LNCAP (cell line): ENCODE measurements at regions not wholly inside any gene's neighbourhood (a gene's known extent, or its start where the extent isn't known, plus 50 kb on each side); places are given as distances from the start of the nearest gene placed in this dataset.

Source experiments
- TF ChIP-seq, protein P1 (sequence below): fragments of 450-650 bp; IDR thresholded peaks from 2 replicates; pipeline ENCODE4 v1.5.1; 2017; ENCODE audit warnings: mild to moderate bottlenecking

DNA sequence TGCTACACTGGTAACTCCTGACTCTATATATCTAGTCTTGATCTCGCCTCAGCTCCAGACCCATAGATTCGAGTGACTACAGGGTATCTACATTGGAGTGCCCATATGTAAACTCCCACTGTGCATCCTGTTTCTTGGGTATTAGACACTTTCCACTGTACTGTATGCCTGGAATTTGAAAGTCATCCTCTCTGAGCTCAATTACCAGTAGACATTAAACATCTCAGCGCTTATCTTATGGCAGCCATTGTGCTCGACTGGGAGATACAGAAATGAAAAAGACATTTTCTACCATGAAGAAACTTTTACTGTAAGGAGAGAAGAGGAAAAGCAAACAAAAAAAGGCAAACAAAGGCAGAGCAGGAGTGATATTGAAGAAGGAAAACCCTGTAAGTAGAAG lies 151.9 kb upstream of the JADE1 start:
- TF ChIP-seq, protein P1, sequence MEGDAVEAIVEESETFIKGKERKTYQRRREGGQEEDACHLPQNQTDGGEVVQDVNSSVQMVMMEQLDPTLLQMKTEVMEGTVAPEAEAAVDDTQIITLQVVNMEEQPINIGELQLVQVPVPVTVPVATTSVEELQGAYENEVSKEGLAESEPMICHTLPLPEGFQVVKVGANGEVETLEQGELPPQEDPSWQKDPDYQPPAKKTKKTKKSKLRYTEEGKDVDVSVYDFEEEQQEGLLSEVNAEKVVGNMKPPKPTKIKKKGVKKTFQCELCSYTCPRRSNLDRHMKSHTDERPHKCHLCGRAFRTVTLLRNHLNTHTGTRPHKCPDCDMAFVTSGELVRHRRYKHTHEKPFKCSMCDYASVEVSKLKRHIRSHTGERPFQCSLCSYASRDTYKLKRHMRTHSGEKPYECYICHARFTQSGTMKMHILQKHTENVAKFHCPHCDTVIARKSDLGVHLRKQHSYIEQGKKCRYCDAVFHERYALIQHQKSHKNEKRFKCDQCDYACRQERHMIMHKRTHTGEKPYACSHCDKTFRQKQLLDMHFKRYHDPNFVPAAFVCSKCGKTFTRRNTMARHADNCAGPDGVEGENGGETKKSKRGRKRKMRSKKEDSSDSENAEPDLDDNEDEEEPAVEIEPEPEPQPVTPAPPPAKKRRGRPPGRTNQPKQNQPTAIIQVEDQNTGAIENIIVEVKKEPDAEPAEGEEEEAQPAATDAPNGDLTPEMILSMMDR, result no peak

DNA sequence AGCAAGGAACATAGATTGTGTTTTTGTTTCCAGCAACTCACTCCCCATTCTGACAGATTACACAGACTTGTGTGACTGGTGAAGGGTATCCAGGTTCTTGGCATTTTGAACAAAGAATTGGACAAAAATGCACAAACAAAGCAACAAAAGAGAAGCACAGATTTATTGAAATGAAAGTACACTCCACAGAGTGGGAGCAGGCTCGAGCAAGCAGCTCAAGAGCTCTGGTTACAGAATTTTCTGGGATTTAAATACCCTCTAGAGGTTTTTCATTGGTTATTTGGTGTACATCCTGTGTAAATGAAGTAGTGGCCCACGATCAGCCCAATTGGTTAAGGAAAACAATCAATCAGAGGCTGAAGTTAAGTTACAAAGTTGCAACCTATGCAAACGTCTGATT lies 155.0 kb upstream of the JADE1 start:
- TF ChIP-seq, protein P1, result no peak

DNA sequence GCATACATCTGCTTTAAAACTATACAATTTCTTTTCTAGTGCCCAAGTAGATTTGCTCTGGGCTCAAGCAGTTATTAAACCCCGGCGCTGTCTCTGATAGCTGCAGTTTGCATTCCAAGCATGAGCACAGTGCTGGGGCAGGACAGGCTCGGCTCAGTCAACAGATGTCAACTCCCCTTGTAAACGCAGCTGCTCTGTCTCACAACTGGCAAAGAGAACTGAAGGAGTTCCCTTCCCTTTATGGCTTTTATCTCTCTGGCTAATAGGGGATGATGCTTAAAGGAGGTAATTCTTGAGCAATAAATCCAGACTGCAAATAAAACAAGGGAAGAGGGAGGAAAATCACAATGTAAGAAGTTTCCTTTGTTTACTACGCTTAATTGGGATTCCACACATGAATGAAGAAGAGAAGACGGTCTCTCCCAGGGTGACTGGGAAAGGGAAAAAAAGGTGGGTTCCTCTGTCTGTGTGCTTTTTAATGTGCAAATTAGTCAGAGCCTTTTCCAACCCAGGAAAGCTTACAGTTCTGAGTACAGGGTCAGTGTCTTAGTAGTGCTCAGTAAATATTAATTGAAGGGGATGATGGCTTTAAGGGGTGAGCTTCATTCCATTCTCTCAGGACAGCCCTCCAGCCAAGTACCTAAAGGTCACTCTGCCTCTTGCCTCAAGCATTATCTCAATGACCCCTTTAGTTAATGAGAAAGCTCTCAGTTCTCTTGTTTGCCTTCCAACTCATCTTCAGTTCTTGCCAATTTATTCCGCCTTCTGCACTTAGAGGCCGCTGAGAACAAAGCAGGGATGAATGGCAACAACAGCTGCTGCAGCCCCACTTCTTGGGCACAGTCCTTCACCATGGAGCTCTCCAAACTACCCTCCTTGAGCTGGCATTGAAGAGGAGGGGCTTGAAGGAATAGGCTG lies 155.7 kb upstream of the JADE1 start:
- TF ChIP-seq, protein P1, result no peak

DNA sequence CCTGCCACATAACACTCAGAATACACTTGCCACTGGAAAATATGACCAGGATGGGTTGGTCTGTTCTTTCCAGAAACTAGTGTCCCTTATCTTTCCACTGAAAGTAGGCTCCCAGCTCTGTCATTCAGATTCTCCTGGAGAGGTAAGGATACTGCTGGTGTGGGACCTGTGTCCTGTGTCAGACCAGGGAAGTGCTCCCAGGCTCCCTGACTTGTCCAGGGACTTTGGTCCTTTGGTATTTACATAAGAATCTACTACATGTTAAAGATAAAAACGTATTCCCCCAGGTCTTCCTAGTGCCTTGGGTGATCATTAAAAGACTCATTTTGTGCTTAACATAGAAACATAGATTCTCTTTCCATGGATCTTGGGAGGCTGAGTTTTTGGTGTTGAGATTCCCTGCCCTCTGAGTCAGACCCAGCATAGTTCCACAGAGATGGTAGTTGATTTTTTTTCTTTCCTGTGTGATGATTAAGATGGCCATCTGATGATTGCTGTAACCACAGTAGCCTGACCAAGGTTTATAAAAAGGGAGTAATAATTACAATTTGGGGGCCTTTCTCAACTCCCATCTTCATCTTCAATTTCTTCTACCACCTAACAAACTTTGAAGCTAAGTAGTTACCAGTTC lies 159.8 kb upstream of the JADE1 start:
- TF ChIP-seq, protein P1, result no peak

DNA sequence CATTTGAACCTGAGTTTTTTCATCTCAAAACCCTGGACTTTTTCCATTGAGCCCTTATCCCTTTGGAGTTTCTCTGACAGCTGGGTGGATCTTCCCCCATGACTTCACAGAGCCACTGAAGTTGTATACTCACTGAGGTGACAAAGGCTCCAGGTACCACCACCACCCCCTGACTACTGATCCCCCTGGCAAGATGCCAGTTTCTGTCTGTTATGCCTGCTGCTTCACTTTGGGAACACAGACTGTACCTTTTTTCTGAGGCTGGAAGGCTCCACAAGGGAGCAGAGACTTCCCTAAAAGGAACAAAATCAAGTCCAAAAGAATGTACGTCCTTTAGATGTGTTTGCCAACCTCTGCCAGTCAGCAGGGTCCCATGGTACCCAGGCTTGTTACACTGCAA lies 160.3 kb upstream of the JADE1 start:
- TF ChIP-seq, protein P1, result no peak

DNA sequence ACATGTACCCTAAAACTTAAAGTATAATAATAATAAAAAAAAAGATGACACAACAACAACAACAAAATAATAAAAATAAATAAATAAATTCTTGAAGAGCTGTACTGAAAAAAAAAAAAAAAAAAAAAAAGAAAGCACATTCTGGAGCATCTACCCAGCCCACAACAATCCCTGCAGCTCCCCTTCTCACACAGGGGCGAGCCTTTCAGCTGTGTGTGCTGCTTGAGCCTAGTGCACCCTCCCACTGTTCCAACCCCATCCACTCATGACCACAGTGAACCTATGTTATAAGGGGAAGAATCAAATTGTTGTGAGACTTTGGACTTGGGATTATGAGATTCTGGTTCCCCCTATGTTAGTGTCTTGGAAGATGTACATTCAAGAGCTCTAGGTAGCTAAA lies 161.5 kb upstream of the JADE1 start:
- TF ChIP-seq, protein P1, result no peak

DNA sequence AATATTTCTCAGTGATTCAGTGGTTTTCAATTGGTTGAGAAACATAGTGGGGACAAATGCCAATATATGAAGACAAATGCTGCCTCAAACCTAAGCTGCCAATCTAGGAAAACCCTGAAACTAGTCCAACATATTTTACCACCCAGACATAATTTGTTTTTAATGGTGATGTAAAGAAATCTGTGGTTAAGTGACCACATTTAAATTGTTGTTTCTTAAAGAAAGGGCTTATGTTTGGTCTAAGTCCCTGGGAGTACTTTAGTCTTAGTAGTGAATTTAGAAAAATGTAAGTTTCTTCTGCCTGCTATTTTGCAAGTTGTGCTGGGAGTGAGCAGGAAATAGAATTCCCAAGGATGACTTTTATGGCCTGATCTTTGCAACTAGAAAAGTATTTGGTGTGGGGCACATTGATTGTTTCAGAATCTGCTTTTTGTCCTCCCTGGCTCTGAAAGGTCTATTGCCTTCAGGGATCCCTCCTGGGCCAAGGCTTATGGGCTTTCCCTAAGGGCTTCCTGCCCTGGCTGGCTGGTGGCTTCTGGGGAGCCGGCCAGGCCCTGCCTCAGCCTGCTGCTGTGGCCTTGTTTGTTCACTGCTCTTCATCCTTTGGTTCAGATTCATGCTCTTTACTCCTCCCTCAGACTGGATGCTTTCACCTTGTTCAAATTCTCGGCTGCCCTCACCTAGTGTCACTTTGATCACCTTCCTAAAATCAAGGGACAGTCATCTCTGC lies 169.8 kb upstream of the JADE1 start:
- TF ChIP-seq, protein P1, result no peak
